ENCODE measurements at regions not wholly inside any gene's neighbourhood (a gene's known extent, or its start where the extent isn't known, plus 50 kb on each side); places are given as distances from the start of the nearest gene placed in this dataset.
"Not testable (repeated sequence)": the region's sequence is repeated elsewhere in the genome, so short reads cannot be mapped to it uniquely, and the experiment has no call there.

DNA sequence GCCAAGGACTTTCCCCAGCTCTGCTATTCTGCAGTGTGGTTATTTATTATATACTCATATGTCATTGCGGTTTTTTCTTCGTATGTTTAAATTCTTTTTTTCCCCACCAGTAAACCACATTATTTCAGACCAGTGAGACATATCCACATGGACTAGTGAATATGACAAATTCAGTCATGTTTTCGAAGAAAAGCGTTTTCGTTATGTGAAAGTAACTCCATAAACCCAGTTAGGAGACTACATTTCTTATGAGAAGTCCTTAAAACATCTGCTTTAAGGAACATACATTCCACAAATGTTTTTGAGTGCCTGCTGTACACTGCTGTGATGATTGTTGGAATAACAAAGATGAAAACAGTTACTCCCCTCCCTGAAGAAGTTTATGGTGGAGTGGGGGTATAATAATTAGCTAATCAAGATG, 591.8 kb upstream of the CLINT1 start (continued):
- TF ChIP-seq, protein P1, sequence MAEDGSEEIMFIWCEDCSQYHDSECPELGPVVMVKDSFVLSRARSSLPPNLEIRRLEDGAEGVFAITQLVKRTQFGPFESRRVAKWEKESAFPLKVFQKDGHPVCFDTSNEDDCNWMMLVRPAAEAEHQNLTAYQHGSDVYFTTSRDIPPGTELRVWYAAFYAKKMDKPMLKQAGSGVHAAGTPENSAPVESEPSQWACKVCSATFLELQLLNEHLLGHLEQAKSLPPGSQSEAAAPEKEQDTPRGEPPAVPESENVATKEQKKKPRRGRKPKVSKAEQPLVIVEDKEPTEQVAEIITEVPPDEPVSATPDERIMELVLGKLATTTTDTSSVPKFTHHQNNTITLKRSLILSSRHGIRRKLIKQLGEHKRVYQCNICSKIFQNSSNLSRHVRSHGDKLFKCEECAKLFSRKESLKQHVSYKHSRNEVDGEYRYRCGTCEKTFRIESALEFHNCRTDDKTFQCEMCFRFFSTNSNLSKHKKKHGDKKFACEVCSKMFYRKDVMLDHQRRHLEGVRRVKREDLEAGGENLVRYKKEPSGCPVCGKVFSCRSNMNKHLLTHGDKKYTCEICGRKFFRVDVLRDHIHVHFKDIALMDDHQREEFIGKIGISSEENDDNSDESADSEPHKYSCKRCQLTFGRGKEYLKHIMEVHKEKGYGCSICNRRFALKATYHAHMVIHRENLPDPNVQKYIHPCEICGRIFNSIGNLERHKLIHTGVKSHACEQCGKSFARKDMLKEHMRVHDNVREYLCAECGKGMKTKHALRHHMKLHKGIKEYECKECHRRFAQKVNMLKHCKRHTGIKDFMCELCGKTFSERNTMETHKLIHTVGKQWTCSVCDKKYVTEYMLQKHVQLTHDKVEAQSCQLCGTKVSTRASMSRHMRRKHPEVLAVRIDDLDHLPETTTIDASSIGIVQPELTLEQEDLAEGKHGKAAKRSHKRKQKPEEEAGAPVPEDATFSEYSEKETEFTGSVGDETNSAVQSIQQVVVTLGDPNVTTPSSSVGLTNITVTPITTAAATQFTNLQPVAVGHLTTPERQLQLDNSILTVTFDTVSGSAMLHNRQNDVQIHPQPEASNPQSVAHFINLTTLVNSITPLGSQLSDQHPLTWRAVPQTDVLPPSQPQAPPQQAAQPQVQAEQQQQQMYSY (CRISPR knock-in tag; IDR thresholded peaks at IDR 0.05), result no peak
- no peak for TF ChIP-seq ZNF416 (CRISPR knock-in tag; IDR thresholded peaks at IDR 0.05)

DNA sequence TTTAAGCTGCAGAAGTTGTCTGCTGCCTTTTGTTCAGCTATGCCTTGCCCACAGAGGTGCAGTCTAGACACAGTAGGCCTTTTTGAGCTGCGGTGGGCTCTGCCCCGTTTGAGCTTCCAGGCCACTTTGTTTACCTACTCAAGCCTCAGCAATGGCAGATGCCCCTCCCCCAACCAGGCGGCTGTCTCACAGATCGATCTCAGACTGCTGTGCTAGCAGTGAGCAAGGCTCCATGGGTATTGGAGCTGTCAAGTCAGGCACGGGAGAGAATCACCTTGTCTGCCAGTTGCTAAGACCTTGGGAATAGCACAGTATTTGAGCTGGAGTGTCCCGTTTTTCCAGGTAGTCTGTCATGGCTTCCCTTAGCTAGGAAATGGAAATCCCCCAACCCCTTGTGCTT, 587.8 kb upstream of the CLINT1 start:
- Mint-ChIP-seq H3K9me3 (peaks cover 46% of the 10 kb centered on the region), H3K27me3 (ENCODE audit: low read depth) (peaks cover 11% of the 10 kb centered on the region), H3K36me3 (peaks cover 33% of the 10 kb centered on the region)
- POLR2A ChIA-PET; H3K4me3 Mint-ChIP-seq; ATAC-seq; DNase-seq (ENCODE audit: low spot score); H3K27ac Mint-ChIP-seq; CTCF ChIA-PET; H3K4me1 Mint-ChIP-seq: not testable (repeated sequence)

DNA sequence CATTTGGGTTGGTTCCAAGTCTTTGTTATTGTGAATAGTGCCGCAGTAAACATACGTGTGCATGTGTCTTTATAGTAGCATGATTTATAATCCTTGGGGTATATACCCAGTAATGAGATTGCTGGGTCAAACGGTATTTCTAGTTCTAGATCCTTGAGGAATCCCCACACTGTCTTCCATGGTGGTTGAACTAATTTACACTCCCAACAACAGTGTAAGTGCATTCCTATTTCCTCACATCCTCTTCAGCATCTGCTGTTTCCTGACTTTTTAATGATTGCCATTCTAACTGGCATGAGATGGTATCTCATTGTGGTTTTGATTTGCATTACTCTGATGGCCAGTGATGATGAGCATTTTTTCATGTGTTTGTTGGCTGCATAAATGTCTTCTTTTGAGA, 580.3 kb upstream of the CLINT1 start:
- DNase-seq (ENCODE audit: low spot score); POLR2A ChIA-PET; H3K4me3 Mint-ChIP-seq; H3K4me1 Mint-ChIP-seq; H3K27me3 Mint-ChIP-seq (ENCODE audit: low read depth); CTCF ChIA-PET; ATAC-seq; H3K27ac Mint-ChIP-seq: not testable (repeated sequence)
- Mint-ChIP-seq H3K36me3 (peaks cover 10% of the 10 kb centered on the region), H3K9me3 (peaks cover 14% of the 10 kb centered on the region)

DNA sequence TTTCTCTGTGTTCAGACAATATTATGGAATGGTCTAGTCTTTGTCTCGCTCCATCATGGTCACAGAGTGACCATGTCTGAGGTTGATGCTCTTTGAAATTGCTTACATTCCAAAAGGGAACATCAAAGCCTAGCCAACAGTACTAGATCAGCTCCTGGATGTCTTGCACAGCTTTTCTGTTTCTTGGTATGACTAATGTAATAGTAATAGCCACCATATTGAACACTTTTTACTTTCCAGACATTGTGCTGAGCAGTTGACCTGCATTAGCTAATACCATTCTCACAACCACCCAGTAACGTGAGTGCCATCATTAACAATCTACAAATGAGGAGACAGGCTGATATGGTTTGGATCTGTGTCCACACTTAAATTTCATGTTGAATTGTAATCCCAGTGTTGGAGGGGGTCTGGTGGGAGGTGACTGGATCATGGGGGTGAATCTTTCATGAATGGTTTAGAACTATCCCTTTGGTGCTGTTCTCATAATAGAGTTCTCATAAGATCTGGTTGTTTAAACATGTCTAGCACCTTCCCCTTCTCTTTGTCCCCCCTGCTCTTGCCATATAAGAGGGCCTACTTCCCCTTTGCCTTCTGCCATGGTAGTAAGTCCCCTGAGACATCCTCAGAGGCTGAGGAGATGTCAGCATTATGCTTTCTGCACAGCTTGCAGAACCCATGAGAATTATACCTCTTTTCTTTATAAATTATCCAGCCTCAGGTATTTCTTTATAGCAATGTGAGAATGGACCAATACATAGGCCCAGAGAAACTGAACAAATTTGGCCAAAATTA, 577.5 kb upstream of the CLINT1 start:
- Mint-ChIP-seq H3K27me3 (ENCODE audit: low read depth) (no peaks in the 10 kb centered on the region), H3K4me3 (no peak overlapping the region), H3K36me3 (no peaks in the 10 kb centered on the region), H3K4me1 (no peaks in the 10 kb centered on the region), H3K27ac (no peak overlapping the region), H3K9me3 (peaks cover 15% of the 10 kb centered on the region)
- TF ChIP-seq JUN (CRISPR knock-in tag; IDR thresholded peaks at IDR 0.05) (no peak), NFYB (CRISPR knock-in tag; conservative IDR thresholded peaks at IDR 0.05; ENCODE audit: low read depth) (no peak), CREB1 (CRISPR knock-in tag; IDR thresholded peaks at IDR 0.05) (no peak), NR3C1 (CRISPR knock-in tag; conservative IDR thresholded peaks at IDR 0.05; ENCODE audit: low read depth) (no peak), NR1H2 (CRISPR knock-in tag; IDR thresholded peaks at IDR 0.05) (no peak), ZNF396 (CRISPR knock-in tag; IDR thresholded peaks at IDR 0.05; ENCODE audit: borderline replicate concordance) (no peak), MYBL2 (CRISPR knock-in tag; IDR thresholded peaks at IDR 0.05) (no peak)
- TF ChIP-seq, protein P2, sequence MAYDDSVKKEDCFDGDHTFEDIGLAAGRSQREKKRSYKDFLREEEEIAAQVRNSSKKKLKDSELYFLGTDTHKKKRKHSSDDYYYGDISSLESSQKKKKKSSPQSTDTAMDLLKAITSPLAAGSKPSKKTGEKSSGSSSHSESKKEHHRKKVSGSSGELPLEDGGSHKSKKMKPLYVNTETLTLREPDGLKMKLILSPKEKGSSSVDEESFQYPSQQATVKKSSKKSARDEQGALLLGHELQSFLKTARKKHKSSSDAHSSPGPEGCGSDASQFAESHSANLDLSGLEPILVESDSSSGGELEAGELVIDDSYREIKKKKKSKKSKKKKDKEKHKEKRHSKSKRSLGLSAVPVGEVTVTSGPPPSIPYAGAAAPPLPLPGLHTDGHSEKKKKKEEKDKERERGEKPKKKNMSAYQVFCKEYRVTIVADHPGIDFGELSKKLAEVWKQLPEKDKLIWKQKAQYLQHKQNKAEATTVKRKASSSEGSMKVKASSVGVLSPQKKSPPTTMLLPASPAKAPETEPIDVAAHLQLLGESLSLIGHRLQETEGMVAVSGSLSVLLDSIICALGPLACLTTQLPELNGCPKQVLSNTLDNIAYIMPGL (CRISPR knock-in tag; IDR thresholded peaks at IDR 0.05), result no peak
- TF ChIP-seq, protein P3, sequence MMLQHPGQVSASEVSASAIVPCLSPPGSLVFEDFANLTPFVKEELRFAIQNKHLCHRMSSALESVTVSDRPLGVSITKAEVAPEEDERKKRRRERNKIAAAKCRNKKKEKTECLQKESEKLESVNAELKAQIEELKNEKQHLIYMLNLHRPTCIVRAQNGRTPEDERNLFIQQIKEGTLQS (CRISPR knock-in tag; conservative IDR thresholded peaks at IDR 0.05), result no peak
- TF ChIP-seq, protein P4, sequence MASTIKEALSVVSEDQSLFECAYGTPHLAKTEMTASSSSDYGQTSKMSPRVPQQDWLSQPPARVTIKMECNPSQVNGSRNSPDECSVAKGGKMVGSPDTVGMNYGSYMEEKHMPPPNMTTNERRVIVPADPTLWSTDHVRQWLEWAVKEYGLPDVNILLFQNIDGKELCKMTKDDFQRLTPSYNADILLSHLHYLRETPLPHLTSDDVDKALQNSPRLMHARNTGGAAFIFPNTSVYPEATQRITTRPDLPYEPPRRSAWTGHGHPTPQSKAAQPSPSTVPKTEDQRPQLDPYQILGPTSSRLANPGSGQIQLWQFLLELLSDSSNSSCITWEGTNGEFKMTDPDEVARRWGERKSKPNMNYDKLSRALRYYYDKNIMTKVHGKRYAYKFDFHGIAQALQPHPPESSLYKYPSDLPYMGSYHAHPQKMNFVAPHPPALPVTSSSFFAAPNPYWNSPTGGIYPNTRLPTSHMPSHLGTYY (CRISPR knock-in tag; IDR thresholded peaks at IDR 0.05), result no peak
- DNase-seq (ENCODE audit: low spot score) (no peak), ATAC-seq (no peak)
- ChIA-PET CTCF (no interaction called here), POLR2A (no interaction called here)

All from WTC11 (cell line).